Neuronal stem cell (in vitro differentiated cells): ENCODE measurements at regions not wholly inside any gene's neighbourhood (a gene's known extent, or its start where the extent isn't known, plus 50 kb on each side); places are given as distances from the start of the nearest gene placed in this dataset.
"Not testable (repeated sequence)": the region's sequence is repeated elsewhere in the genome, so short reads cannot be mapped to it uniquely, and the experiment has no call there.

Experiments
- DNase-seq: peaks from one replicate; pipeline ENCODE4 v3.0.0-alpha.2; 2013; ENCODE audit warnings: low spot score
- H2AFZ ChIP-seq: one replicate; pipeline ENCODE4 v1.6.1; 2013; ENCODE audit warnings: mild to moderate bottlenecking, low read length, inconsistent platforms
- H2AK5ac ChIP-seq: 2 replicates; pipeline ENCODE4 v1.6.1; 2013; ENCODE audit warnings: low read depth, mild to moderate bottlenecking, inconsistent platforms, low read length, moderate library complexity, mixed read lengths
- H2BK120ac ChIP-seq: 2 replicates; pipeline ENCODE4 v1.6.1; 2013; ENCODE audit warnings: low read depth, mild to moderate bottlenecking, inconsistent platforms, low read length, moderate library complexity, mixed read lengths
- H2BK12ac ChIP-seq: one replicate; pipeline ENCODE4 v1.6.1; 2013; ENCODE audit warnings: low read length, inconsistent platforms
- H2BK15ac ChIP-seq: 2 replicates; pipeline ENCODE4 v1.6.1; 2013; ENCODE audit warnings: mild to moderate bottlenecking, low read length, inconsistent platforms, mixed read lengths
- H2BK5ac ChIP-seq: one replicate; pipeline ENCODE4 v1.6.1; 2013; ENCODE audit warnings: inconsistent platforms, mild to moderate bottlenecking, low read length, moderate library complexity
- H3K14ac ChIP-seq: one replicate; pipeline ENCODE4 v1.6.1; 2013; ENCODE audit warnings: low read length, inconsistent platforms
- H3K18ac ChIP-seq: 2 replicates; pipeline ENCODE4 v1.6.1; 2013; ENCODE audit warnings: low read length, inconsistent platforms
- H3K23ac ChIP-seq: 2 replicates; pipeline ENCODE4 v1.6.1; 2013; ENCODE audit warnings: low read depth, mild to moderate bottlenecking, mixed read lengths, low read length, inconsistent platforms; ENCODE audit not compliant: poor library complexity
- H3K27ac ChIP-seq: replicated peaks from 3 replicates; pipeline ENCODE4 v1.5.1; 2013; ENCODE audit warnings: low read length, inconsistent platforms
- H3K27me3 ChIP-seq, 3 experiments: 2 replicates each; pipeline ENCODE4 v1.6.1; 2013; ENCODE audit warnings: low read length in 3 of 3, mild to moderate bottlenecking in 2 of 3, inconsistent platforms in 1 of 3, low read depth in 1 of 3, mixed read lengths in 1 of 3, moderate library complexity in 1 of 3; ENCODE audit not compliant: control insufficient read depth in 3 of 3, insufficient read depth in 3 of 3
- H3K36me3 ChIP-seq, 2 donors: replicated peaks in 1 of 2; 2 replicates each; pipeline ENCODE4 v1.6.1; 2013; ENCODE audit warnings: low read length in 2 of 2; ENCODE audit not compliant: control insufficient read depth in 2 of 2, insufficient read depth in 2 of 2
- H3K4ac ChIP-seq: 2 replicates; pipeline ENCODE4 v1.6.1; 2013; ENCODE audit warnings: inconsistent platforms, mild to moderate bottlenecking, low read length, moderate library complexity
- H3K4me1 ChIP-seq, 2 donors: 1 replicate in 1 of 2; 2 replicates in 1 of 2; pipeline ENCODE4 v1.6.1; 2013; ENCODE audit warnings: low read length in 2 of 2, low read depth in 1 of 2; ENCODE audit not compliant: control insufficient read depth in 2 of 2, insufficient read depth in 1 of 2
- H3K4me2 ChIP-seq: one replicate; pipeline ENCODE4 v1.6.1; 2013; ENCODE audit warnings: mild to moderate bottlenecking, low read length, inconsistent platforms; ENCODE audit not compliant: insufficient read depth, poor library complexity, severe bottlenecking
- H3K4me3 ChIP-seq, 2 donors: 2 replicates each; pipeline ENCODE4 v1.5.1; 2013; ENCODE audit warnings: low read length in 2 of 2, mild to moderate bottlenecking in 2 of 2, inconsistent platforms in 1 of 2, moderate library complexity in 1 of 2
- H3K79me1 ChIP-seq: one replicate; pipeline ENCODE4 v1.6.1; 2013; ENCODE audit warnings: low read depth, mild to moderate bottlenecking, inconsistent platforms, low read length, moderate library complexity
- H3K9ac ChIP-seq: one replicate; pipeline ENCODE4 v1.6.1; 2013; ENCODE audit warnings: mild to moderate bottlenecking, low read depth, low read length, inconsistent platforms; ENCODE audit not compliant: poor library complexity
- H3K9me3 ChIP-seq, 2 donors: replicated peaks in 1 of 2; 2 replicates each; pipeline versions ENCODE3 to v1.6.1; 2013; ENCODE audit warnings: low read length in 2 of 2, mild to moderate bottlenecking in 2 of 2, inconsistent platforms in 1 of 2, low read depth in 1 of 2, mixed read lengths in 1 of 2, moderate library complexity in 1 of 2; ENCODE audit not compliant: control insufficient read depth in 2 of 2, insufficient read depth in 1 of 2
- H4K8ac ChIP-seq: one replicate; pipeline ENCODE4 v1.6.1; 2013; ENCODE audit warnings: low read depth, mild to moderate bottlenecking, inconsistent platforms, low read length, moderate library complexity
- H4K91ac ChIP-seq: one replicate; pipeline ENCODE4 v1.6.1; 2013; ENCODE audit warnings: low read length, low read depth, mild to moderate bottlenecking, inconsistent platforms; ENCODE audit not compliant: poor library complexity
- WGBS, 2 donors: extraction: QIAGEN DNeasy Blood & Tissue Kit; methylation state at CpG; one replicate each; pipeline ENCODE4 v1.1.7; 2013; ENCODE audit warnings: missing lambda C conversion rate in 2 of 2, mixed read lengths in 1 of 2; ENCODE audit not compliant: insufficient read length in 2 of 2, insufficient replicate concordance in 1 of 2; ENCODE audit errors: extremely low coverage in 2 of 2; 5-methylcytosine and 5-hydroxymethylcytosine counted together

GRCh38 chr11:87764075-87764474 is 411.2 kb downstream of the RAB38 start:
- not testable (repeated sequence) for H3K27me3 ChIP-seq, H3K9me3 ChIP-seq, DNase-seq, H4K91ac ChIP-seq, H3K9ac ChIP-seq, H3K36me3 ChIP-seq, H2AFZ ChIP-seq, H3K4me3 ChIP-seq, H3K27ac ChIP-seq, H2BK120ac ChIP-seq, H3K14ac ChIP-seq, H3K4me1 ChIP-seq, H3K23ac ChIP-seq, H4K8ac ChIP-seq, H2BK12ac ChIP-seq, H2BK5ac ChIP-seq, H3K4me2 ChIP-seq, H2BK15ac ChIP-seq, H3K4ac ChIP-seq, H2AK5ac ChIP-seq, H3K18ac ChIP-seq, H3K79me1 ChIP-seq
- no CpG with 5 or more reads among the region's 9 CpGs for WGBS, 2 donors

DNA sequence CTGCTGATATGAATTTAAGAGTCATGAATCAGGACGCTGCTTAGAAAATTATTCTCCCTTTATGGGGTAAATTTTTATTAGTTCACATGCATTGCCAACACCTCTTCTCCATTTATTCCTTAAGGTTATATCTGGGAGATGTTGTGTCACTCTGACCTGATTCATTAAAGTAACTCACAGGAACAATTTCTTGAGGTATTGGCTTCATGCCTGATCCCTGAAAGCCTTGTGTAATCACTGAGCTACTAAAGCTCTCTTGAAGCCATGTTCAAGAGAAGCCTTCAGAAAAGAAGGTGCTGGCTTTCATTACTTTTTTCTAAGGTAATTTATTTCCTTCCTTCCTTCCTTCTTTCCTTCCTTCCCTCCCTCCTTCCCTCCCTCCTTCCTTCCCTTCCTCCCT is 420.6 kb downstream of the RAB38 start:
- Histone ChIP-seq H3K4ac (no peak overlapping the region), H2BK120ac (no peak overlapping the region), H3K9me3 (no peaks in the 10 kb centered on the region), H3K18ac (no peak overlapping the region), H2BK12ac (no peak overlapping the region), H3K27ac (no peak overlapping the region), H3K4me1 (no peaks in the 10 kb centered on the region), H2BK5ac (no peak overlapping the region), H3K4me2 (no peak overlapping the region), H4K8ac (no peak overlapping the region), H3K14ac (no peak overlapping the region), H3K23ac (no peak overlapping the region), H3K27me3 (no peaks in the 10 kb centered on the region), H3K79me1 (no peaks in the 10 kb centered on the region), H2BK15ac (no peak overlapping the region), H3K4me3 (no peak overlapping the region), H4K91ac (no peak overlapping the region), H2AK5ac (no peak overlapping the region), H3K36me3 (no peaks in the 10 kb centered on the region), H2AFZ (no peak overlapping the region), H3K9ac (no peak overlapping the region)
- no peak for DNase-seq
- WGBS, 2 donors: no CpG with 5 or more reads among the region's 1 CpG

- Histone ChIP-seq H3K4me1 (no peaks in the 10 kb centered on the region), H3K79me1 (no peaks in the 10 kb centered on the region), H2BK120ac (no peak overlapping the region), H4K91ac (no peak overlapping the region), H4K8ac (no peak overlapping the region), H3K27ac (no peak overlapping the region), H3K9me3 (no peaks in the 10 kb centered on the region), H2BK5ac (no peak overlapping the region), H2AFZ (no peak overlapping the region), H3K4ac (no peak overlapping the region), H2AK5ac (no peak overlapping the region), H3K36me3 (no peaks in the 10 kb centered on the region), H3K4me3 (no peak overlapping the region), H3K9ac (no peak overlapping the region), H3K4me2 (no peak overlapping the region), H2BK15ac (no peak overlapping the region), H3K27me3 (no peaks in the 10 kb centered on the region), H3K23ac (no peak overlapping the region), H2BK12ac (no peak overlapping the region), H3K18ac (no peak overlapping the region), H3K14ac (no peak overlapping the region)
- no peak for DNase-seq
- WGBS, 2 donors: no CpG with 5 or more reads among the region's 2 CpGs
Observed at GRCh38 chr11:87753143-87753542, 422.1 kb downstream of the RAB38 start.

DNA sequence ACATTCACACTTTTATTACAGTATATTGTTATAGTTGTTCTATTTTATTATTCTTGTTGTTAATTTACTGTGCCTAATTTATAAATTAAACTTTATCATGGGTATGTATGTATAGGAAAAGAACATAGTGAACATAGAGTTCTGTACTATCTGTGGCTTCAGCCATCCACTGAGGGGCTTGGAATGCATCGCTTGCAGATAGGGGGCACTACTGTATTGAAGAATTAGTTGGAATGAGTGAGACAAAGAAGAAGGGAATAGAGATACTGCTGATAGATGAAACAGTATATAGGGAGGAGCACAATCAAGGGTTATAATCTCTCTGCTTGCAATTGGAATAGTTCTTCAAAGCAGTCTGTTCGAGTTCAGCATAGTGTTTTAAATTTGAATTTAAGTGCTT is 432.2 kb downstream of the RAB38 start:
- no peaks in the 10 kb centered on the region for H3K36me3 ChIP-seq

More for the DNA sequence above, 432.2 kb downstream of the RAB38 start:
- Histone ChIP-seq H3K9me3 (no peaks in the 10 kb centered on the region), H2AK5ac (no peak overlapping the region), H3K79me1 (no peaks in the 10 kb centered on the region), H3K27ac (no peak overlapping the region), H3K14ac (no peak overlapping the region), H3K4me1 (no peaks in the 10 kb centered on the region), H2BK15ac (no peak overlapping the region), H3K27me3 (no peaks in the 10 kb centered on the region), H3K9ac (no peak overlapping the region), H2AFZ (no peak overlapping the region), H4K91ac (no peak overlapping the region), H3K4ac (no peak overlapping the region), H2BK5ac (no peak overlapping the region), H3K23ac (no peak overlapping the region), H4K8ac (no peak overlapping the region), H2BK12ac (no peak overlapping the region), H3K18ac (no peak overlapping the region), H3K4me3 (no peak overlapping the region), H2BK120ac (no peak overlapping the region), H3K4me2 (no peak overlapping the region)
- no CpG with 5 or more reads among the region's 2 CpGs for WGBS, 2 donors
- DNase-seq: no peak
